CD14-positive monocyte (primary cell): ENCODE measurements at regions not wholly inside any gene's neighbourhood (a gene's known extent, or its start where the extent isn't known, plus 50 kb on each side); places are given as distances from the start of the nearest gene placed in this dataset.

Source experiments
- DNase-seq, 3 donors: peaks; one replicate each; pipeline ENCODE4 v3.0.0-alpha.2; 2011 to 2022
- H2AFZ ChIP-seq: 2 replicates; pipeline ENCODE4 v1.6.0; 2012; ENCODE audit warnings: mild to moderate bottlenecking, low read depth, low read length, inconsistent platforms; ENCODE audit not compliant: insufficient read depth, poor library complexity, severe bottlenecking
- H3K27ac ChIP-seq, 2 donors: 1 replicate in 1 of 2; 2 replicates in 1 of 2; pipeline ENCODE4 v1.5.1; 2012 to 2013; ENCODE audit warnings: low read length in 2 of 2, control low read depth in 1 of 2, inconsistent platforms in 1 of 2, low read depth in 1 of 2, mild to moderate bottlenecking in 1 of 2
- H3K27me3 ChIP-seq, 2 donors: one replicate each; pipeline versions ENCODE4 v1.6.0 to v1.6.1; 2011 to 2013; ENCODE audit warnings: low read length in 2 of 2; ENCODE audit not compliant: control insufficient read depth in 2 of 2, insufficient read depth in 2 of 2
- H3K36me3 ChIP-seq, 2 donors: replicated peaks in 1 of 2; 1 replicate in 1 of 2; 2 replicates in 1 of 2; pipeline versions ENCODE4 v1.5.1 to v1.6.1; 2012 to 2013; ENCODE audit warnings: low read length in 2 of 2, control low read depth in 1 of 2, inconsistent platforms in 1 of 2, mild to moderate bottlenecking in 1 of 2; ENCODE audit not compliant: insufficient read depth in 2 of 2, control insufficient read depth in 1 of 2
- H3K4me1 ChIP-seq, 2 donors: 1 replicate in 1 of 2; 2 replicates in 1 of 2; pipeline versions ENCODE4 v1.5.1 to v1.6.1; 2012 to 2013; ENCODE audit warnings: low read length in 2 of 2, control low read depth in 1 of 2, inconsistent platforms in 1 of 2, mild to moderate bottlenecking in 1 of 2, moderate library complexity in 1 of 2; ENCODE audit not compliant: insufficient read depth in 2 of 2, control insufficient read depth in 1 of 2
- H3K4me2 ChIP-seq: replicated peaks from 2 replicates; pipeline ENCODE3; 2012; ENCODE audit warnings: low read length, moderate library complexity, mild to moderate bottlenecking; ENCODE audit not compliant: poor library complexity, severe bottlenecking; ENCODE audit errors: extremely low read depth
- H3K4me3 ChIP-seq, 3 experiments: fragments of 200-600 bp in 1 of 3; sonication (generic) in 1 of 3; replicated peaks in 1 of 3; 1 replicate in 2 of 3; 2 replicates in 1 of 3; pipeline ENCODE4 v1.5.1; 2011 to 2013; ENCODE audit warnings: low read length in 3 of 3, mild to moderate bottlenecking in 3 of 3, control low read depth in 2 of 3, low read depth in 2 of 3, inconsistent platforms in 1 of 3, moderate library complexity in 1 of 3
- H3K79me2 ChIP-seq: 2 replicates; pipeline ENCODE4 v1.6.0; 2012; ENCODE audit warnings: mild to moderate bottlenecking, control low read depth, inconsistent platforms, low read length, moderate library complexity; ENCODE audit not compliant: insufficient read depth
- H3K9ac ChIP-seq: 2 replicates; pipeline ENCODE4 v1.6.0; 2017; ENCODE audit warnings: low read length, mild to moderate bottlenecking; ENCODE audit not compliant: insufficient read depth, poor library complexity, severe bottlenecking
- H3K9me3 ChIP-seq, 2 donors: replicated peaks in 1 of 2; 1 replicate in 1 of 2; 2 replicates in 1 of 2; pipeline versions ENCODE4 v1.5.1 to v1.6.1; 2012 to 2013; ENCODE audit warnings: low read length in 2 of 2, control low read depth in 1 of 2; ENCODE audit not compliant: control insufficient read depth in 1 of 2, insufficient read depth in 1 of 2
- H4K20me1 ChIP-seq: 2 replicates; pipeline ENCODE4 v1.6.0; 2012; ENCODE audit warnings: mild to moderate bottlenecking, low read length, control low read depth, moderate library complexity; ENCODE audit not compliant: insufficient read depth
- H3K27ac Mint-ChIP-seq, 7 donors: one replicate each; pipeline ENCODE4 v1.8.0; 2020; ENCODE audit warnings: mild to moderate bottlenecking in 7 of 7, mixed read lengths in 7 of 7, moderate library complexity in 6 of 7, inconsistent platforms in 2 of 7
- H3K27me3 Mint-ChIP-seq, 3 donors: one replicate each; pipeline ENCODE4 v1.8.0; 2021 to 2022; ENCODE audit warnings: low read depth in 3 of 3, mild to moderate bottlenecking in 3 of 3, mixed read lengths in 3 of 3, moderate library complexity in 3 of 3, inconsistent platforms in 1 of 3
- H3K36me3 Mint-ChIP-seq, 2 donors: one replicate each; pipeline ENCODE4 v1.8.0; 2020; ENCODE audit warnings: mixed read lengths in 2 of 2, inconsistent platforms in 1 of 2, mild to moderate bottlenecking in 1 of 2
- H3K4me1 Mint-ChIP-seq: one replicate; pipeline ENCODE4 v1.8.0; 2020; ENCODE audit warnings: mild to moderate bottlenecking, mixed read lengths
- H3K4me3 Mint-ChIP-seq, 2 donors: one replicate each; pipeline ENCODE4 v1.8.0; 2020; ENCODE audit warnings: mild to moderate bottlenecking in 2 of 2, mixed read lengths in 2 of 2, moderate library complexity in 1 of 2
- H3K9me3 Mint-ChIP-seq, 7 donors: one replicate each; pipeline ENCODE4 v1.8.0; 2020 to 2022; ENCODE audit warnings: mixed read lengths in 7 of 7, mild to moderate bottlenecking in 6 of 7, moderate library complexity in 6 of 7, inconsistent platforms in 2 of 7
- CTCF ChIP-seq: fragments of 200-600 bp; IDR thresholded peaks from one replicate; pipeline ENCODE4 v1.8.0; 2022; ENCODE audit warnings: antibody characterized with exemption, mild to moderate bottlenecking
- WGBS: methylation state at CpG from one replicate; pipeline ENCODE4 v1.1.5; 2013; ENCODE audit warnings: missing lambda C conversion rate; ENCODE audit not compliant: insufficient coverage; 5-methylcytosine and 5-hydroxymethylcytosine counted together
- intact Hi-C, 2 donors: fragments of 100-400 bp; cut with micrococcal nuclease; formaldehyde crosslinking; loops; one replicate each; pipeline versions ENCODE4 v1.15.0 to v1.15.1; 2023

- TF ChIP-seq CTCF: no peak
- no peak overlapping the region for H3K9ac ChIP-seq
- no peaks in the 10 kb centered on the region for H3K4me1 ChIP-seq
- WGBS: 65% methylated on average over 2 of the region's 3 CpGs
- H2AFZ ChIP-seq: no peak overlapping the region
- no peaks in the 10 kb centered on the region for H4K20me1 ChIP-seq
- peaks cover 22 to 42% (median 31%) of the 10 kb centered on the region in 7 donors for H3K9me3 Mint-ChIP-seq
- no peaks in the 10 kb centered on the region for H3K4me1 Mint-ChIP-seq
- H3K9me3 ChIP-seq: peaks cover 50 to 53% of the 10 kb centered on the region in 2 donors
- no peak overlapping the region for H3K4me2 ChIP-seq
- DNase-seq: no peak
- no peak overlapping the region for H3K27ac ChIP-seq
- peaks cover 0 to 2% (median 1%) of the 10 kb centered on the region in 3 donors for H3K27me3 Mint-ChIP-seq
- H3K4me3 Mint-ChIP-seq: no peak overlapping the region
- no peak overlapping the region for H3K27ac Mint-ChIP-seq
- H3K27me3 ChIP-seq: no peaks in the 10 kb centered on the region
- intact Hi-C loops: no loop called here
- no peaks in the 10 kb centered on the region for H3K36me3 ChIP-seq
- H3K4me3 ChIP-seq: no peak overlapping the region
- H3K79me2 ChIP-seq: no peaks in the 10 kb centered on the region
- H3K36me3 Mint-ChIP-seq: no peaks in the 10 kb centered on the region
Observed at GRCh38 chr13:86765462-86765861, 905.7 kb upstream of the SLITRK5 start.

- Mint-ChIP-seq H3K27ac (no peak overlapping the region), H3K4me3 (no peak overlapping the region), H3K9me3 (peaks cover 5 to 15% (median 9%) of the 10 kb centered on the region in 7 donors), H3K4me1 (no peaks in the 10 kb centered on the region), H3K36me3 (no peaks in the 10 kb centered on the region), H3K27me3 (no peaks in the 10 kb centered on the region)
- H4K20me1 ChIP-seq: no peaks in the 10 kb centered on the region
- no peak overlapping the region for H3K4me3 ChIP-seq
- DNase-seq: no peak
- H2AFZ ChIP-seq: no peak overlapping the region
- no peaks in the 10 kb centered on the region for H3K4me1 ChIP-seq
- no peak for TF ChIP-seq CTCF
- H3K79me2 ChIP-seq: no peaks in the 10 kb centered on the region
- no peak overlapping the region for H3K9ac ChIP-seq
- H3K4me2 ChIP-seq: no peak overlapping the region
- no CpG with 5 or more reads among the region's 2 CpGs for WGBS
- peaks cover 18 to 23% of the 10 kb centered on the region in 2 donors for H3K9me3 ChIP-seq
- intact Hi-C loops: no loop called here
- no peak overlapping the region for H3K27ac ChIP-seq
- H3K27me3 ChIP-seq: no peaks in the 10 kb centered on the region
- H3K36me3 ChIP-seq: no peaks in the 10 kb centered on the region
Observed at GRCh38 chr13:86788616-86789015, 882.6 kb upstream of the SLITRK5 start.
